HUDEP-2 (cell line): ENCODE measurements at regions not wholly inside any gene's neighbourhood (a gene's known extent, or its start where the extent isn't known, plus 50 kb on each side); places are given as distances from the start of the nearest gene placed in this dataset.
"Not testable (repeated sequence)": the region's sequence is repeated elsewhere in the genome, so short reads cannot be mapped to it uniquely, and the experiment has no call there.

Experiments
- DNase-seq, 76 experiments: peaks; one replicate each; lab custom pipeline; 2025; ENCODE audit not compliant: unreplicated experiment in 76 of 76; lab: John Stamatoyannopoulos, UW

- no peak for DNase-seq
These were observed 206.7 kb downstream of the CEP135 start for GRCh38 chr4:56155432-56155831.

GRCh38 chr4:56149591-56149990 is 200.8 kb downstream of the CEP135 start:
- no peak for DNase-seq

GRCh38 chr4:56148428-56148827 is 199.7 kb downstream of the CEP135 start:
- no peak for DNase-seq

GRCh38 chr4:56147371-56147770 is 198.6 kb downstream of the CEP135 start:
- no peak for DNase-seq

- DNase-seq: no peak
These were observed 198.2 kb downstream of the CEP135 start for GRCh38 chr4:56146956-56147355.

GRCh38 chr4:56142088-56142487 is 193.3 kb downstream of the CEP135 start:
- DNase-seq: no peak

- no peak for DNase-seq
These were observed 190.6 kb downstream of the CEP135 start for GRCh38 chr4:56139241-56139827.

GRCh38 chr4:56134834-56135233 is 186.1 kb downstream of the CEP135 start:
- DNase-seq: not testable (repeated sequence)

- DNase-seq: peak in 18 of 76 experiments; percentile 1 to 48 (median 8)
These were observed 185.5 kb downstream of the CEP135 start for GRCh38 chr4:56134266-56134665.

GRCh38 chr4:56132835-56133234 is 184.1 kb downstream of the CEP135 start:
- no peak for DNase-seq

- not testable (repeated sequence) for DNase-seq
These were observed 183.4 kb downstream of the CEP135 start for GRCh38 chr4:56132188-56132587.

GRCh38 chr4:56130606-56131155 is 181.9 kb downstream of the CEP135 start:
- no peak for DNase-seq

- DNase-seq: peak in 3 of 76 experiments; percentile 0 to 22 (median 8)
These were observed 180.7 kb downstream of the CEP135 start for GRCh38 chr4:56129431-56129861.

GRCh38 chr4:56128213-56128612 is 179.5 kb downstream of the CEP135 start:
- no peak for DNase-seq

GRCh38 chr4:56127716-56128115 is 179.0 kb downstream of the CEP135 start:
- DNase-seq: no peak

GRCh38 chr4:56123547-56123946 is 174.8 kb downstream of the CEP135 start:
- no peak for DNase-seq

GRCh38 chr4:56123051-56123450 is 174.3 kb downstream of the CEP135 start:
- DNase-seq: no peak

GRCh38 chr4:56118845-56119244 is 170.1 kb downstream of the CEP135 start:
- no peak for DNase-seq

- DNase-seq: peak in 1 of 76 experiments; percentile 9
These were observed 169.3 kb downstream of the CEP135 start for GRCh38 chr4:56118055-56118454.

GRCh38 chr4:56115898-56116297 is 167.2 kb downstream of the CEP135 start:
- DNase-seq: no peak

- no peak for DNase-seq
These were observed 163.6 kb downstream of the CEP135 start for GRCh38 chr4:56112377-56112776.
